ENCODE measurements at regions not wholly inside any gene's neighbourhood (a gene's known extent, or its start where the extent isn't known, plus 50 kb on each side); places are given as distances from the start of the nearest gene placed in this dataset.

GRCh38 chr6:62371453-62372210 is 85.6 kb upstream of the KHDRBS2 start:
- TF ChIP-seq CTCF (IDR thresholded peaks at IDR 0.05; ENCODE audit: insufficient read depth, low read length) (no peak), POLR2AphosphoS5 (IDR thresholded peaks at IDR 0.05; ENCODE audit: low read depth) (no peak)
